GM20000 (cell line): ENCODE measurements at regions not wholly inside any gene's neighbourhood (a gene's known extent, or its start where the extent isn't known, plus 50 kb on each side); places are given as distances from the start of the nearest gene placed in this dataset.
"Not testable (repeated sequence)": the region's sequence is repeated elsewhere in the genome, so short reads cannot be mapped to it uniquely, and the experiment has no call there.

Experiments
- DNase-seq: peaks from one replicate; pipeline ENCODE4 v3.0.0; 2012; ENCODE audit warnings: low spot score
- CTCF ChIP-seq: IDR thresholded peaks from 2 replicates; pipeline ENCODE4 v1.5.1; 2012; ENCODE audit warnings: mild to moderate bottlenecking, control low read depth; ENCODE audit errors: extremely low read depth, missing control alignments

GRCh38 chr1:98546319-98546718, 115.2 kb upstream of the SNX7 start:
- TF ChIP-seq CTCF, result no peak
- DNase-seq, result no peak

- DNase-seq, result no peak
- no peak for TF ChIP-seq CTCF
These were observed 123.4 kb upstream of the SNX7 start for GRCh38 chr1:98538106-98538505.

- no peak for TF ChIP-seq CTCF
- DNase-seq, result no peak
These were observed 138.3 kb upstream of the SNX7 start for GRCh38 chr1:98523256-98523655.

GRCh38 chr1:98516306-98516705, 145.2 kb upstream of the SNX7 start:
- TF ChIP-seq CTCF, result no peak

GRCh38 chr1:98515744-98516143, 145.8 kb upstream of the SNX7 start:
- TF ChIP-seq CTCF, result no peak
- no peak for DNase-seq

More at GRCh38 chr1:98516306-98516705, 145.2 kb upstream of the SNX7 start:
- no peak for DNase-seq

GRCh38 chr1:98512216-98512615, 149.3 kb upstream of the SNX7 start:
- not testable (repeated sequence) for DNase-seq

- no peak for DNase-seq
- TF ChIP-seq CTCF, result no peak
These were observed 157.8 kb upstream of the SNX7 start for GRCh38 chr1:98503771-98504170.

GRCh38 chr1:98502937-98503336, 158.6 kb upstream of the SNX7 start:
- no peak for TF ChIP-seq CTCF
- DNase-seq, result no peak
